ENCODE measurements at regions not wholly inside any gene's neighbourhood (a gene's known extent, or its start where the extent isn't known, plus 50 kb on each side); places are given as distances from the start of the nearest gene placed in this dataset.

GRCh38 chr4:57850141-57850540, 740.0 kb upstream of the IGFBP7 start:
- no peak for TF ChIP-seq CTCF (IDR thresholded peaks at IDR 0.05)
- TF ChIP-seq POLR2AphosphoS5 (IDR thresholded peaks at IDR 0.05; ENCODE audit: low read depth, low read length) = no peak
- no peak for TF ChIP-seq TCF7L2 (IDR thresholded peaks at IDR 0.05; ENCODE audit: low read depth, low read length)
- TF ChIP-seq SIN3A (IDR thresholded peaks at IDR 0.05; ENCODE audit: borderline replicate concordance, insufficient read depth, low read depth, low read length) = no peak
- TF ChIP-seq REST (IDR thresholded peaks at IDR 0.05; ENCODE audit: insufficient read depth in 1 of 2, low read depth in 2 of 2, low read length in 1 of 2) = no peak
